Activated CD4-positive, alpha-beta T cell treated with anti-CD3 and anti-CD28 coated beads for 48 hours (primary cell): ENCODE measurements at regions not wholly inside any gene's neighbourhood (a gene's known extent, or its start where the extent isn't known, plus 50 kb on each side); places are given as distances from the start of the nearest gene placed in this dataset.

Experiments used
- DNase-seq: peaks from one replicate; pipeline ENCODE4 v3.0.0-alpha.2; 2020

DNA sequence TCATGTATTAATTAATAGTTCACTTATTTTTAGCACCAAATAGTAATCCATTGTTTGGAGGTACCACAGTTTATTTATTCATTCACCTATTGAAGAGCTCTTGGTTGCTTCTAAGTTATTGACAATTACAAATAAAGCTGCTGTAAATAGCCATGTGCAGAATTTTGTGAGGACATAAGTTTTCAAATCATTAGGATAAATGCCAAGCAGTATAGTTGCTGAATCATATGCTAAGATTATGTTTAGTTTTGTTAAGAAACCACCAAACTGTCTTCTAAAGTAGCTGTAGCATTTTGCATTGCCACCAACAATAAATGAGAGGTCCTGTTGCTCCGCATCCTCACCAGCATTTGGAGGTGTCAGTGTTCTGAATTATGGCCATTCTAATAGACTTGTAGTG lies 2126.8 kb downstream of the PCDH9 start:
- no peak for DNase-seq

DNA sequence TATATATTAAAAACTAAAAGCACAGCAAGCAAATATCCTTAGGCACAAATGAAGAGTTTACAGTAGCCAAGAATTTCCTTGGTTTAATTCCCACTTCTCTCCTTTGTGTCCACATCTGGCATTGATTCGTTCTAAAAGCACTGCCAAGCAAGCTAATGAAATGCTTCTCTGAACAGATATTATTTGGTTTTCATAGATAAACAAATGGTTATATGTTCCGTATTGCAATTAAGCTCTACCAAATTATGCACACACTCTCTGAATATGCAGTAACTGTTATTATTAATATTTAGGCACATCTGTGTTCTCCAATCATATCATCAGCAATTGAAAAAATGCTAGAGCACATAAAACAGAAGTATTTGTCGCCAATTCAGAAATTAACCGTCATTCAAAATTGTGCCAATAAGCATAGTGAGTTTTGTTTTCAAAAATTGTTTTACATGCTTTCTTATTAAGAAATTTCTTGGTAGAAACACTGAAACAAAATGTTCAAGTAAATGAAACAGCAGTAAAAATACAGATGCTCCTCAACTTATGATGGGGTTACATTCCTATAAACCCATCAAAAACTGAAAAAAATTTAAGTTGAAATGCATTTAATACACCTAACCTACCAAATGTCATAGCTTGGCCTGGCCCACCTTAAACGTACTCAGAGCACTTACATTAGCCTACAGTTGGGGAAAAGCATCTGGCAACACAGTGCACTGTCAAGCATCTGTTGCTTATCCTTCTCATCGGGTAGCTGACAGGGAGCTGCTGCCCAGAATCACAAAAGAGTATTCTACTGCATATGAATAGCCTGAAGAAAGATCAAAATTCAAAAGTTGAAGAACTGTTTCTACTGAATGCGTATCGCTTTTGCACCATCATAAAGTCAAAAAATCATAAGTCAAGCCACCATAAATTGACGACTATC lies 2134.7 kb downstream of the PCDH9 start:
- DNase-seq = no peak

DNA sequence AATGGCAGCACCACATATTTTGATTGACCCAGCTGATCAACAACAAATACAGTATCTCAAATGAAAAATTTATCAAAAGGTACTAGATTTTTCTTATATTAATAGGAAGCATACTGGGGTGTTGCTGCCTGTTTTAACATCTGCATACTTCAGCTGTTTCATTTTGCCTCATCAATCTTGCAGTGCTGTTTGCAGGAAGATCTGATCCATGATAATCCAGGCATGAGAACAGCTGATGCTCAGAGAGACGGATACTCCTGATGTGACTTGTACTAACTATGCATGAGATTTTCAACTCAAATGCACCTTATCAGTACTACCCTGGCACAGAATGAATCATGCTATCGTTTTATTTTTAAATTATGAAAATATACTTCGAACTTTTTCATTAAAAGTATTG lies 2136.8 kb downstream of the PCDH9 start:
- DNase-seq = no peak

DNA sequence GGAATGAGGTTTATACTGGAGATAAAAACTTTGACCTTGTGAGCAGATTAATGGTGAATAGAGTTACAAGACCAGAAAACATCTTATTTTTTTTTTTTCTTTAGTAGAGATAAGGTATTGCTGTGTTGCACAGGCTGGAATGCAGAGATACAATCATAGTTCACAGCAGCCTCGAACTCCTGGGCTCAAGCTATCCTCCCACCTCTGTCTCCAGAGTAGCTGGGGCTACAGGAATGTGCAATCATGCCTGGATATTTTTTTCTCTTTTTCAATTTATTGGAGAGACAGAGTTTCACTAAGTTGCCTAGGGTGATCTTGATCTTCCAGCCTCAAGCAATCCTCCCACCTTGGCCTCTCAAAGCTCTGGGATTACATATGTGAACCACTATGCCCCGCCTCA lies 2139.1 kb downstream of the PCDH9 start:
- no peak for DNase-seq

DNA sequence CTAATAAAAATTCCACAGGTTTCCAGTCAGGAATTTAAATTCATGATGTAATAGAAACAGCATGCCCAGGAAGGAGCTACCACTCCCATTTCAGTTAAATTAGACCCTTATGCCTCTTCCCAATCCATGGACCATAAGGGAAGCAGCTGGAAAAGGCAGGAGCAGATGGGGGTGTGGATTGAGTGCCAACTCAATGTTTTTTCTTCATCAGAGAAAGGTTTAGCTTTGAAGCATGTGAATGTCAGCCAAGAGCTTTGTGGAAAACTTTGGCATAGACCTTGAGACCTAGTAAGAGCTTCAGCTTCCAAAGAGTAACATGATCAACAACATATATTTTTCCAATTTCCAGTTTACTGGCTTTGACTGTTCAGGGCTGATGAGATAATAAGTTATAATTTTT lies 2139.9 kb downstream of the PCDH9 start:
- no peak for DNase-seq

DNA sequence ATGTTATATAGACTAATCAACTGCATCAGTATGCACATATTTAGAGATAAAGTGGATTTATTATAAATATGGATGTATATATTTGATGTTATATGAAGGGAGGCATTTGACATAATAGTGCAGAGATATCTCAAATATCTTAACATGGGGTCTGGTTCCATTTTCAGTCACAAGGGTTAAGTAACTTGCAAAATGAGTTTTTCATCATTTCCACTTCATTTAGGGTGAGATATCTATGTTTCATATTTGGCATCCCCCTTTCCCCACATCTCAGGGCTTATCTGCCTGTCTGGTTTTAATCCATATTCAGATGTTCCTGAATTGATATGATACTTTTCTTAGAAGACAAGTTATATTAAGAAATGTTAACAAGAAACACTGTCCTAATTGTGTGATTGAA lies 2141.2 kb downstream of the PCDH9 start:
- DNase-seq = no peak

DNA sequence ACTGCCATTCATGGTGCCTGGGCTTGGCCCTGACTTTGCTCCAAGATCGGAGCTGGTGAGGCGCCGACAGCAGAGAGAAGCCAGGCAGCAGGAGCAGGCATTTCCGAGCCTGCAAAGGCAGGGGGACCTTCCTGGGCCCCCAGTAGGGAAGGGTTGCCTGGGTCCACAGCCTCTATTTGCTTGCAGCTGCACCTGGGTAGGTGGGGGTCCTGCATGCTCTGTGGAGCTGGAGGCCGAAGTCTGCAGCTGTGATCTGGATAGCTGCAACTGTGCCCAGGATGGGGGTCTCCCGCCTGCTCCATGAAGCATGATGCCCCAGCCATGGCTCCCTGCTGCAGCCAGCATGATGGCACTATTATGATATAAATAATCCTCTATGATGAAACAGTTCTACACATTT lies 2144.2 kb downstream of the PCDH9 start:
- DNase-seq = no peak

DNA sequence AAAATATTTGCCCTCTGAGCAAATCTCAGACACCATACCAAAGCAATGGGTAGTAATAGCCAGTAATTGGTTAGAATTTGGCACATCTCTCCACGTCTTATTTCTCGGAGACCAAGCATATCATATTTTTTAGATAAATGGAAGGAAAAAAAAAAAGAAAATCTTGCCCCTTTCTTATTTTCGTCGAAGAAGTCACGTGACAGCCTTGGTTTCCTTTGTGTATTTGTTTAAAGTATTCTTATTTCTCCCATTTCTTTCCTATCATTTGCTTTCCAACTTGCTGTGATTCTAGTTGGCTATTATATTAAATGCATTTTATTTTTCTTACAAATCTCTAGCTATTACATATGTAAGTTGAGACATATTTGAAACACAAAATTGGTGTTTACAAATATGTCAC lies 2155.9 kb downstream of the PCDH9 start:
- DNase-seq = no peak

DNA sequence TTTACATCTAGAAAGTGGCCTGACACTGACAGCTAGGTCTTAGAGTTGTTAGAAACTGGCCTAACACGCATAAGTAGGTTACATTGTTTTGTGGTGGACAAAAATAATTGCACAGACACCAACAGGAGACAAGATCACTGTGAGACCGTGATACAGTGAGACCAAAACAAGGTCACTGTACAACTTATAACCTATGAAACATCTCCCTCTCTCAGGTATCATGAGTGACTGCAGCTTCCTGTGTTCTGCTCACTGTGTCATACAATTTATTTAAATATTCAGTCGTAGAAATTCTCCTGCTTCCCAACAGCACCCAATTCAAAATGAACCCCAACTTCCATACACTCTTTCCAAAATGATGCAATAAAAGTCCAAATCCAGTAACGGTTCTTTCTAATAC lies 2165.2 kb downstream of the PCDH9 start:
- no peak for DNase-seq

DNA sequence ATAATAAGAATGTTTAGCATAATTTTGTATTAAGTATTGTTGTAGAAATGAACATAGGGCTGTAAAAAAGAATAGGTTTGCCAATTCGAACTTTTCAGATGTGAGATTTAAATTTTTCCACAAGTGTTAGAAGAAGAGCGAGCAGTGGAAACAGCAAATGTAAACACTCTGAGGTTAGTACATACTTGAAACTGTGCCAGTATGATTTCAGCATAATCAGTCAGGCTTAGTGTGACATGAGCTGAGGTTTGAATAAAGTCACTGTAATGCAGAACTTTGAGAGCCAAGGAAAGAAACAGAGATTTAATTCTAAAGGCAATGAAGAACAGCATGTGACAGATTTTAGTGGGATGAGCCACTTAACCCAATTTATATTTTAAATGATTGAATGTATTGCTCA lies 2166.4 kb downstream of the PCDH9 start:
- no peak for DNase-seq

DNA sequence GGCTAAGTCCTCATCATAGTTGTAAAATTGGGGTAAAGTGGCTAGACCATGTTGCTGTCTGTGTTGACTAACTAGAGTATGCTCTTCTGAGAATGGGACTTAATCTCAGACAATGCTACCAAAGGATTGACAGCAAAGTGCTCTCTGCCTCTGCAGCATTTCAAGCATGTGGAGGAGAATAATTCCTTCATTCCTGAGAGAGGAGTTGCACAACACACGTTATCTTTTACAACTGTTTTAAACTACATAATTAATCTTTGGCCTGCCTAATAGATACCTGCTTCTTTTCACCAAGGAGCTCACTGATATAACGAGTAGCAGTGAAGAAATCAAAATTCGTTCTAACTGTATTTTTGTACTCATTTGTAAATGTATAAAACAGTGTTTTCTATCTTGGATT lies 2172.2 kb downstream of the PCDH9 start:
- no peak for DNase-seq

DNA sequence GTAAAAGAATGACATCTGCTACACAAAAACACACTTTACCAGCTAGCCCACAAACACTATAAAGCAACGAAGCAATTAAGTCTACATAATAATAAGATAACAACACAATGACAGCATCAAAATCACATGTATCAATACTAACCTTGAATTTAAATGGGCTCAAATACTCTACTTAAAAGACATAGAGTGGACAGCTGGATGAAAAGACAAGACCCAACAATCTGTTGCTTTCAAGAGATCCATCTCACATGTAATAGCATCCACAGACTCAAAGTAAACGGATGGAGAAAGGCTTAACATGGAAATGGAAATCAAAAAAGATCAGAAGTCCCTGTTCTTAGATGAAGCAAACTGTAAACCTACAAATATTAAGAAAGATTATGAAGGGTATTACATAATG lies 2175.9 kb downstream of the PCDH9 start:
- DNase-seq = no peak

DNA sequence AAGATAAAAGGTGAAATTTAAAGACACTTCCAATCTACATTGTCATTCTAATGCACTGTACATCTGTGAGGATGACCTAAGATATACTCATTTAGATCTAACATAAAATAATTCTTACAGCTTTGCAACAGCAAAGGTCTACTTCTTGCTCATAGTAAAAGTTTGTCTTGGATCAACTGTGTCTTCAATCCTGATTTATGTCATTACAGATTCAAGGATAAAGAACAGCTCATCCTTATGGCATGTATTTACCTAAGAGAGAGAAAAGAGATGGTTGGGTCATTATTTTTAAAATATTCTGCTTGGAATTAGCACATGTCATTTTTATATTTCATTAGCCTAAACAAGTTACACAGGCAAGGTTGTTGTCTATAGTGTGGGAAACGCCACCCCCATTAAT lies 2193.1 kb downstream of the PCDH9 start:
- DNase-seq = no peak

DNA sequence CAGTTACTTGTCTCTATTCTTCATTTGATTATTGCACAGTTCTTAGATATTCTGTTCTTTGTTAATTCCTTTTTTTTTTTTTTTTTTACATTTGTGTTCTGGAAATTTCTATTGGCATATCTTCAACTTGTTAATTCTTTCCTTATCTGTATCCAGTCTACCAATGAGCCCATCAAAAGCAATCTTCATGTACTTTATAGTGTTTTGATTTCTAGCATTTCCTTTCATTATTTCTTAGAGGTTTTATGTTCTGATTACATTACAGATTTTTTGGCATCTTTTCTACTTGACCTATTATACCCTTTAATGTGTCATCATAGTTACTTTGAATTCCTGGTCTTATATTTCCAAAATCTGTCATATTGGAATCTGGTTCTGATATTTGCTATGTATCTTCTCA lies 2194.8 kb downstream of the PCDH9 start:
- DNase-seq = no peak

DNA sequence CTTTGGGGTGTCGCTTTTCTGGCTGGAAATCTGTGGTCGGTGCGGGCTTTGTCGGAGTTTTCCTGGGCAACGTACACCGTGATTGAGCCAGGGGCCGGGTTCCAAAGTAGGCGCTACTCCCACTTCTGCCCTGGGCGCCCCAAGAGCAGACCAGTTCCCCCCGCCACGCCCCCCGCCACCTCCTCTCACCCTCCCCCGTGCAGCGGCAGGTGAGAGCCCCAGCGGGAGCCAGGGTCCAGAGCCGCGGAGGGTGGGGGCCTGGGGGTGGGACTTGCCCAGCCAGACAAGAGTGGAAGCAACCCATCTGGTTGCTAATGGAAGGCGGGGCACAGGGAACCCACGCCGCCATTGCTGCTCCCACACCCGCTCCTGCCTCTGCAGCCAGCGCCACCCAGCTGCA lies 2195.9 kb downstream of the PCDH9 start:
- DNase-seq = no peak

DNA sequence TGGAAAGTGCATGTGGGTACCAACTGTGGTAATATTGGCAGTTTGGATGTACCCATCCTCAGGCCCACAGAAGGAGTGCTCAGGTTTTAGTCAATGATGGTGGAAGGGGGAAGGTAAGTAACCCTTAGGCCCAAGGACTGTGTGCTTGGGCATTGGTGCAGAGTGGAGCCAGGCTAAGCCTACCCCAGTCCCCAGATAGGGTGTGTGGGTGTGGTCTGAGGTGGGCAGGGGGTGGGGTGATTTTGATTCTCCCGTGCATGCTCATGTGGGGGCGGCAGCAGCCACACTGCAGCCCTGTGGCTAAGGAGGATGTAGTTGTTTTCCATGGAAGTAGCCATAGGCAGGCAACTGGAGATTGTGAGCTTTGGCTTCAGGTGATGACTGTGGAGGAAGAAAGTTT lies 2197.3 kb downstream of the PCDH9 start:
- DNase-seq = no peak

DNA sequence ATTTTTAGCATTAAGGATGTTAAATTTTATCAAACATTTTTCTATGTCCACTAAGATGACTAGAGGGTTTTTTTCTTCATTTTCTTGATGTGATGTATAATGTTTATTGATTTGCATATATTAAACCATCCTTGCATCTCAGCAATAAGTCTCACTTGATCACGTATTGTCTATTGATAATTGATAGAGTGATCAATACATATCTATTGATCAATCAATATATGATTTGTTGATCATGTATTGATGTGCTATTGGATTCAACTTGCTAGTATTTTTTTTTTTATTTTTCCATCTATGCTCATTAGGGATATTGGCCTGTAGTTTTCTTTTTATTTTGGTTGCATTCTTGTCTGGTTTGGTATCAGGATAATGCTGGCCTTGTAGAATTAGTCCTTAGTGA lies 2202.0 kb downstream of the PCDH9 start:
- no peak for DNase-seq

DNA sequence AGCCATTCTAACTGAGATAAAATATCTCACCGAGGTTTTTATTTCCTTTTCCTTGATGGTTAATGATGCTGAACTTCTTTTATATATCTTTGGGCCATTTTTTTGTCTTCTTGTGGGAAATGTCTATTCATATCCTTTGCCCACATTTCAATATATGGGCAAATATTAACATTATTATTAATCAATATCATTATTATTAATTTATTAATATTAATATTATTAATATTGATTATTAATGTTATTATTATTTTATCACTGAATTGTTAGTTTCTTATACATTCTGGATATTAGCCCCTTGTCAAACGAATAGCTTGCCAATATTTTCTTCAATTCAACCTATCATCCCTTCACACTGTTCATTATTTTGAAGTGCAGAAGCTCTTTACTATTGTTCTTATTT lies 2203.6 kb downstream of the PCDH9 start:
- no peak for DNase-seq

DNA sequence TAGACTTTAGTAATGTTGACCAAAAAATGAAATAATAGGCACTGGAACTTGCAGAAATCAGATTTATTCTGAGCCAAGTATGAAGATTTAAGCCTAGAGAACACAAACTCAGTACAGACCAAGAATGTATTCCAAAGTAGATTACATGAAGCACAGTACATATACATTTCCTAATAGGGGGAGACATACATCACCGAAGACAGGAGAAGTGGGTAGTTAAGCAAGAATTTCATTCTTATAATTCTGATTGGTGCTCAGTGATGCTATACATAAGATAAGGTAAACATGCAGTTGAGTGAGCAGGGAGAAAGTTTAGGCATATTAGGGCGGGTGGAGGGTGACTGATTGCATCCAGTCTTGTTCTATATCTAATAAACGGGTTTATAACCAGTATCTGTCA lies 2218.8 kb downstream of the PCDH9 start:
- DNase-seq = no peak

DNA sequence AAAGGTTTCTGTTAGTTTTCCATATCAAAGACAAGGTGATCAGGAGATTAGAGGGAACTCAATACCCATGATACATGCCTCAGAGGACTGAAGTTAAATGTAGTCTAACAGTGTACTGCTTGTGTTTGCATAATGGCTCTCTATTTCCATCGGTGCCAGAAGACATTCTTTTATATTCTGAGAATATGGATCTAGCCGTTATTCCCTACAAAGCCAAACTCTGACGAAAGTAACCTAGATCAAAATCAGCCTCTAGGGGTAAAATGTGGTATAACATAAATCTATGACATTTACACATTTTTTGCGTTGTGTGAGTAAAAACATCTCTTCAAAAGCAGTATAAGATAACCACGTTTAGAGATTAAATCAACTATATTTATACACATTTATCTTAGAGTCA lies 2232.7 kb downstream of the PCDH9 start:
- DNase-seq = no peak

DNA sequence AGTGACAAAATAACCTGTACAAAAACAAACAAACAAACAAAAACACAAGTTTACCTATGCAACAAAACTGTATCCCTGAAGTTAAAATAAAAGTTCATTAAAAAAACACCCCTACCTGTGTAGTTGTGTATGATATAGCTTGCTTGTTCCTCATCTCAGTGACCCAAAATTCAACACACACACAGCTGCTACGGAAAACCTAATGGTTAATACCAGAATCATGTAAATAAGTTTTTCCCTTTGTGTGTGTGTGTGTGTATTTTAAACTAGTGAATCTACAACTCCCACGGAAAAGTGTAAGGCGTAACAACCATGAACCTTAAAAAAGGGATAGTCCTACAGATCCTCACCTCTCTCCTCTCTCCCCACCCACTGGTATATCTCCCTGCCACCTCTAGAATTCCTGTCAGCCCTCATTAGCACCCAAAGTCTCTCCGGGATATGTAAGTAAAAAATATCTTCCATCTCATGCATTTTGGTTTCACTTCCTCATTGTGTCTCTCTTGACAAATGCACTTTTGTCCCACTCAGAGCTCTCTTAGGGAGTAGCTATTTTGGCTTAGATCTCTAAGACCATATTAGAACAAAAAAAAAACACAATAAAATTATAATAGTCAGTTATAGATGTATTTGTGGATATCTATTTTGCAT lies 2236.5 kb downstream of the PCDH9 start:
- no peak for DNase-seq

DNA sequence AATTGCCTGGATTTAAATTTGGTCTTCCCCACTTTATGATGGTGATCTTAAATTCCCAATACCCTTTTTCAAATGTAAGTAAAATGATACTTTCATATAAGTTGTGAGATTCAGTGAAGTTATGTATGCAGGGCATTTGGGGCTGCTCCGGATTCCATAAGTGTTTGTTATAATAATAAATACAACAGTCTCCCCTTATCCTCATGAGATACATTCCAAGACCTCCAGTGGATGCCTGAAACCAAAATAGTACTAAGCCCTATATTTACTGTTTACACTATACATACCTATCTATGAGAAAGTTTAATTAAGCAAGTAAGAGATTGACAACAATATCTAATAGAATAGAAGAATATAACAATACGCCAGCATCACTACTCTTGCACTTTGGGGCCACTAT lies 2237.8 kb downstream of the PCDH9 start:
- DNase-seq = no peak

DNA sequence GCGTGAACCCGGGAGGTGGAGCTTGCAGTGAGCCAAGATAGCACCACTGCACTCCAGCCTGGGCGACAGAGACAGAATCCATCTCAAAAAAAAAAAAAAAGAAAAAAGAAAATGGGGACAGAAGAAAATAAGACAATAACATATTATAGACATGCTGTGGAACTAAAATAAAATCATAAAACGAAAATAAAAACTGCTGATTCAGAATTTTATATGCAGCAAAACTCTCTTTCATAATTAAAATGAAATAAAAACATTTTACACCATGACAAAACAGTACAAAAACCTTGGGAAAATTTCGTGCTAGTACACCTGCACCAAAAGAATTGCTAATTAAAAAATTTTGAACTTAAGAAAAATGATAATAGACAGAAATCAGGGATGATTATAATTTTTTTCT lies 2245.1 kb downstream of the PCDH9 start:
- no peak for DNase-seq

DNA sequence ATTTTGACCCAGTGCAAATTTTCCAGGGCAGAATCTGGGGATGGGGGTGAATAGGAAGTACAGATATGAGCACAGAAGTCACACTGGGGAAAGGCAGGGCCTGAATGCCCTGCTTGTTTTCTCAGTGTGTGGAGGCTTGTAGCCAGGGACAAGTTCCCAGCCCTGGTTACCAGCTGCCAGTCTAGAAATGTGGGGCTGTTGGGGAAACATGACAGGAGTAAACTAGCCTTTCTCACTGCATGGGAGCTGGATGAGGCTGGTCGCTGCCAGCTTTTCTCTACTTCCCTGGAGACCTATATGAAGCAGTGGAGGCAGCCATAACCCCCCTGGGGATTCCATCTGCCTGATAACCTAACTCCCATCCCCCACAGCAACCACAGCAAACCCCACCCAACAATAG lies 2267.7 kb downstream of the PCDH9 start:
- DNase-seq = no peak

DNA sequence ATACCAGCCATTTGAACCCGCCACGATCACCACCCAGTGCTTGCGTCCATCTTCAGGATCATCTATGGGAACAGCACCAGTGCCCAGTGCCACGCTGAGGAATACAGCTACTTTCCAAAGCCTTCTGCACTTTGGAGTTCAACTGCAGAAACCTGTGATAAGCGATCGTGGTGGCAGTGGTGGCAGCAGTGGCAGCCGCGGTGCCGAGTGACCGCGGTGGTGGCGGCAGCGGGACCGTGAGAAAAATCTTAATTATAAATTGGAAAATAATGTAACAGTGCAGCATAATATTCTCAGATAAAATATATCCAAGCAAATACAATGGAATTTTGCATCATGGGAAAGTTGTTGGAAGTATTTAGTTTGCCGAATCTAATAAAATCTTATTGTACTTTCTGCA lies 2270.9 kb downstream of the PCDH9 start:
- DNase-seq = no peak
